VCaP (cell line): ENCODE measurements at regions not wholly inside any gene's neighbourhood (a gene's known extent, or its start where the extent isn't known, plus 50 kb on each side); places are given as distances from the start of the nearest gene placed in this dataset.
"Not testable (repeated sequence)": the region's sequence is repeated elsewhere in the genome, so short reads cannot be mapped to it uniquely, and the experiment has no call there.

Source experiments
- H3K27ac ChIP-seq: fragments of 450-650 bp; 2 replicates; pipeline ENCODE4 v1.5.1; 2017
- TF ChIP-seq, protein P1 (sequence below): fragments of 450-650 bp; conservative IDR thresholded peaks from 2 replicates; pipeline ENCODE4 v1.5.1; 2017; ENCODE audit warnings: mild to moderate bottlenecking, moderate library complexity

DNA sequence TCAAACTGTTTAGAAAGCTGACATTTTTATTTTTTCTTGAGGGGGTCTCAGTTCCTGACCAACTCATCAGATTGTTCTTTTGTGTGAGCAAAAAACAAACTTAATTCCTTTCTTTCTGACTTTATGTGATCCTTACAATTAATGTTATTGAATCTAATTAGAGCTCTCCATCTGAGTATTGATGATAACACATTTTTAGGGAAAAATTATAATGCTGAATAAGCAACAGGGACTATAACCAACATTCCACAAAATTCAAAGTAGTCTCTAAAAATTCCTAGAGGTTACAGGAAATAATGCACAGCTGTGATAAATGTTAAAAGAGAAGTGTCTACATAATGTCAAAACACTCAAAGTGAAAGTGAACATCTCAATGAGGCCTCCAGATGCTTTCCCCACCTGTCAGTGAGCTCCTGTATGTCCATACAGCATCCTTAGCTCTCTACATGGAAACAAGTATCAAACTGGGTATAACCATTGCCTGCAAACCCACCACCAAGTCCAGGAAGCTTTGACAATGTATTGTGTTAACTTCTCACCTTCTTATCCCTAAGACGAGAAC, 786.0 kb upstream of the SLC39A10 start:
- TF ChIP-seq, protein P1, sequence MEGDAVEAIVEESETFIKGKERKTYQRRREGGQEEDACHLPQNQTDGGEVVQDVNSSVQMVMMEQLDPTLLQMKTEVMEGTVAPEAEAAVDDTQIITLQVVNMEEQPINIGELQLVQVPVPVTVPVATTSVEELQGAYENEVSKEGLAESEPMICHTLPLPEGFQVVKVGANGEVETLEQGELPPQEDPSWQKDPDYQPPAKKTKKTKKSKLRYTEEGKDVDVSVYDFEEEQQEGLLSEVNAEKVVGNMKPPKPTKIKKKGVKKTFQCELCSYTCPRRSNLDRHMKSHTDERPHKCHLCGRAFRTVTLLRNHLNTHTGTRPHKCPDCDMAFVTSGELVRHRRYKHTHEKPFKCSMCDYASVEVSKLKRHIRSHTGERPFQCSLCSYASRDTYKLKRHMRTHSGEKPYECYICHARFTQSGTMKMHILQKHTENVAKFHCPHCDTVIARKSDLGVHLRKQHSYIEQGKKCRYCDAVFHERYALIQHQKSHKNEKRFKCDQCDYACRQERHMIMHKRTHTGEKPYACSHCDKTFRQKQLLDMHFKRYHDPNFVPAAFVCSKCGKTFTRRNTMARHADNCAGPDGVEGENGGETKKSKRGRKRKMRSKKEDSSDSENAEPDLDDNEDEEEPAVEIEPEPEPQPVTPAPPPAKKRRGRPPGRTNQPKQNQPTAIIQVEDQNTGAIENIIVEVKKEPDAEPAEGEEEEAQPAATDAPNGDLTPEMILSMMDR = no peak
- no peak overlapping the region for H3K27ac ChIP-seq

DNA sequence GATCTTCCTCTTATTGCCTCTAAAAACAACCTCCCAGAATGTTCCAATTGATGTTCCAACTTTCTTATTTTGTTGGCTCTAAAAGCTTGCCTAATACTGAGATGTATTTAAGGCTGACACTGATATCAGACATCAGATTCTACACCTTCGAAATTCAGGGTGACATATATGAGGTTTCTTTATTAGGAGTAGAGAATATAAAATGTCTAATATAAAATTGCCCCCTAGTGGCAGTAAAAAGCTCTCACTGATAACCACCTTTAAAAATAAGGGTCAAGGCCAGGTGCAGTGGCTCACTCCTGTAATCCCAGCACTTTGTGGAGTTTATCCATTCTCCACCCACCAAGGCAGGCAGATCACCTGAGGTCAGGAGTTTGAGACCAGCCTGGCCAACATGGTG, 789.7 kb upstream of the SLC39A10 start:
- TF ChIP-seq, protein P1 = peak; percentile 68
- no peak overlapping the region for H3K27ac ChIP-seq

DNA sequence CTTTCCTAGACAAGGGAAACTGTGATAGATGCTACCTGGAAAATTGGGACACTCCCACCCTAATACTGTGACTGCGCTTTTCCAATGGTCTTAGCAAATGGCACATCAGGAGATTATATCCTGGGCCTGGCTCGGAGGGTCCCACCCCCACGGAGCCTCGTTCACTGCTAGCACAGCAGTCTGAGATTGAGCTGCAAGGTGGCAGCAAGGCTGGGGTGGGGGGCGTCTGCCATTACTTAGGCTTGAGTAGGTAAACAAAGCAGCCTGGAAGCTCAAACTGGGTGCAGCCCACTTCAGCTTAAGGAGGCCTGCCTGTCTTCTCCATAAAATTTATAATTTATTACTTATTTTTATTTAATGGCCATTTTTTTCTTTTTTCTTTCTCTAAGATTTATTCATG, 802.1 kb upstream of the SLC39A10 start:
- no peak overlapping the region for H3K27ac ChIP-seq
- TF ChIP-seq, protein P1 = no peak

DNA sequence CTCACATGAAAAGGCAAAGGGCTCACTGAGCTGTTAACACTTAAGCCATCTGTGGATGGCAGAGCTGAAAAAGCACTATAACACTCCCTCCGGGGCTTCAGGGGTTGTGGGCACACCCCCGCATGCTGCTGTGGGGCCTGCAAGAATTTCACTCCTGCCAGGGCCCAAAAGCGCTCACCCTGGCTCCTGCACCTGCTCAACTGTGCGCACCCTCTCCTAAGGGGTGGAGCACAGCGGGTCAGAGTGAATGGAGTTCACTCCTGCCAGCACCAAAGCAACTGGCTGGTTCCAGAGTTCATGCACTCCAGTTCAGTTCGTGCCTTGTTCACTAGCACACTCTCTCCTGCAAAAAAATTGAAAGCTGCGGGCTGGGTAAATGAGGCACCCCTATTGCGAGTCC, 814.2 kb upstream of the SLC39A10 start:
- no peak overlapping the region for H3K27ac ChIP-seq
- TF ChIP-seq, protein P1 = no peak

DNA sequence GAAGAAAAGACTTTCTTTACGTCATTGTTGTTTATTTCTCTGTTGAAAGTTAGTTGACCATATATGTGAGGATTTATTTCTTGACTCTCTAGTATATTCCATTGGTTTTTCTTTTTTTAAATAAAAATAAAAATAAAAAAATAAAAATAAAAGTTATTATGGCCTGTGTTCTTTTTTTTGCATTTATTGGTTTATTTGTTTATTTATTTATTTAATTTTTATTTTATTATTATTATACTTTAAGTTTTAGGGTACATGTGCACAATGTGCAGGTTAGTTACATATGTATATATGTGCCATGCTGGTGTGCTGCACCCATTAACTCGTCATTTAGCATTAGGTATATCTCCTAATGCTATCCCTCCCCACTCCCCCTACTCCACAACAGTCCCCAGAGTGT, 822.7 kb upstream of the SLC39A10 start:
- not testable (repeated sequence) for H3K27ac ChIP-seq

DNA sequence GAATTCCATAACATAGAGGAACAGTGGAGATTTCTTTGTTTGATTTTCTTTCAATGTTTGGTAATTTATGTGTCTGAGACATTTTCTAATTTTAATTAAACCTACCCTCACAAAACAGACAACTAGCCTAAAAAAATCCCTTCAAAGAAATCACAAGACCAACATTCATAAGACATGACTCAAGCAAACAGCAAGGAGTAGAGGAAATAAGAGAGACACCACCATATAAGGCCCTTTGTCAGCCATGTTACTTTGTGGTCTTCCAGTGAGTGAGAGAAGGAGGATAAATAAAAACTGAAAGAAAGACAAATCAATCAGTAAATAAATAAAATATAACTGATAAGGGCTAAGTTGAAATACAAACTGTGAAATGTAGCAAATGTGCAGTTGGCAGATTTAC, 830.8 kb upstream of the SLC39A10 start:
- no peak overlapping the region for H3K27ac ChIP-seq

DNA sequence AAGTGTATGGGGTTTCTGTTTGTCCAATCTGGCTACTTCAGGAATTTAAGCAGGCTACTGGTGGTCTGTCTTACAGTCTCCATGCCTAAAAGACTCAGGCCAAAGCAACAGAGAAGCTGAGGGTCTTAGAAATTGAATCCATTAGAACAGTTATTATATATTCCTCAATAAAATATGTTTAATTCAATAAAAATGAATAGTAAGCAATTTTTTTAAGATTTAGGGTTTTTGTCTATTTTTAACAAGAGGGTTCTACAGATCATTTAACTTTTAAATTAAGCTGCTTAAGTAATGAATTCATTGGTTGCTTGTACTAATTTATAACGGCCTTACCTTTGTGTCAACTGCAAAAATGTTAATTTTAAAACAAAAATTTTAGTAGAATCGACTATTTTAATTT, 832.6 kb upstream of the SLC39A10 start:
- TF ChIP-seq, protein P1 = no peak

More for the DNA sequence above, 830.8 kb upstream of the SLC39A10 start:
- TF ChIP-seq, protein P1 = no peak

DNA sequence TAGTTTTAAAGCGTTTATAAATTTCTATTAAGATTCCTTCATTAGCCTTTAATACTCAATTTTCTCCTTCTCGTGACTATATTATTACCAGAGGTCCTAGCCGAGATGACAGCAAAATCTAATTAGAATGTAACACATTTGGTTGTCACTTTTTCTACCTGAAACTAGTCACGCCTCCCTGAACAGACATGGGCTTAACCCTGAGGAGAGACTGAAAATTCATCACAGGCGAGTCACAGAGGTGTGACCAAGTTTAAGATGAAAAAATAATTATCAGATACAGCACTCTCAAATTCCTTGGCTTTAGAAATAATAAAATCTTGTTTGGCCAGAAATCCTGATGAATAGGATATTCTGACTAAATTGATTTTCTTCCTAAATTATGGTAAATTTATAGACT, 834.4 kb upstream of the SLC39A10 start:
- TF ChIP-seq, protein P1 = no peak
- H3K27ac ChIP-seq = no peak overlapping the region

More for the DNA sequence above, 832.6 kb upstream of the SLC39A10 start:
- no peak overlapping the region for H3K27ac ChIP-seq
